GM23338 (cell line): ENCODE measurements at regions not wholly inside any gene's neighbourhood (a gene's known extent, or its start where the extent isn't known, plus 50 kb on each side); places are given as distances from the start of the nearest gene placed in this dataset.

Experiments used
- ATAC-seq: fragments of 200-7000 bp; cut with Tn5 transposase; 3 replicates; pipeline ENCODE4 v1.9.1; 2020
- DNase-seq: peaks from one replicate; pipeline ENCODE4 v3.0.0-alpha.2; 2015; ENCODE audit warnings: low spot score
- H2AFZ ChIP-seq: fragments of 200-600 bp; sonication (generic); 2 replicates; pipeline ENCODE4 v1.8.0; 2016; ENCODE audit warnings: antibody characterized with exemption, mild to moderate bottlenecking, moderate library complexity
- H3F3A ChIP-seq: fragments of 200-600 bp; sonication (generic); replicated peaks from 2 replicates; pipeline ENCODE4 v1.8.0; 2017; ENCODE audit warnings: antibody characterized with exemption, mixed run types, low read depth
- H3K27ac ChIP-seq: fragments of 200-600 bp; sonication (generic); 2 replicates; pipeline ENCODE4 v1.6.1; 2016; ENCODE audit warnings: low read depth
- H3K27me3 ChIP-seq: fragments of 200-600 bp; sonication (generic); 2 replicates; pipeline ENCODE4 v1.8.0; 2016; ENCODE audit warnings: mild to moderate bottlenecking, mixed run types, moderate library complexity; ENCODE audit not compliant: insufficient read depth
- H3K36me3 ChIP-seq: fragments of 200-600 bp; sonication (generic); 2 replicates; pipeline ENCODE4 v1.8.0; 2016; ENCODE audit warnings: mild to moderate bottlenecking; ENCODE audit not compliant: insufficient read depth
- H3K4me1 ChIP-seq: fragments of 200-600 bp; sonication (generic); 2 replicates; pipeline ENCODE4 v1.8.0; 2016; ENCODE audit warnings: mild to moderate bottlenecking, moderate library complexity; ENCODE audit not compliant: insufficient read depth
- H3K4me2 ChIP-seq: fragments of 200-600 bp; sonication (generic); 2 replicates; pipeline ENCODE4 v1.7.1; 2017; ENCODE audit warnings: mixed run types
- H3K4me3 ChIP-seq: fragments of 200-600 bp; sonication (generic); 2 replicates; pipeline ENCODE4 v1.6.1; 2016; ENCODE audit warnings: mixed run types
- H3K79me2 ChIP-seq: fragments of 200-600 bp; sonication (generic); replicated peaks from 2 replicates; pipeline ENCODE4 v1.8.0; 2017; ENCODE audit warnings: mild to moderate bottlenecking; ENCODE audit not compliant: insufficient read depth
- H3K9me2 ChIP-seq: fragments of 200-600 bp; sonication (generic); 2 replicates; pipeline ENCODE4 v1.8.0; 2017; ENCODE audit not compliant: insufficient read depth
- H4K20me1 ChIP-seq: fragments of 200-600 bp; sonication (generic); replicated peaks from 2 replicates; pipeline ENCODE4 v1.8.0; 2017; ENCODE audit warnings: mild to moderate bottlenecking; ENCODE audit not compliant: insufficient read depth
- H3K27ac Mint-ChIP-seq: 2 replicates; pipeline ENCODE4 v1.8.0; 2020; ENCODE audit warnings: inconsistent platforms, mild to moderate bottlenecking, moderate library complexity, mixed read lengths
- H3K27me3 Mint-ChIP-seq: 3 replicates; pipeline ENCODE4 v1.8.0; 2022; ENCODE audit warnings: low read depth, mild to moderate bottlenecking, moderate library complexity, mixed read lengths, inconsistent platforms; ENCODE audit not compliant: insufficient read depth, poor library complexity
- H3K36me3 Mint-ChIP-seq: 3 replicates; pipeline ENCODE4 v1.8.0; 2021; ENCODE audit warnings: low read depth, mild to moderate bottlenecking, inconsistent platforms, moderate library complexity, mixed read lengths
- H3K4me1 Mint-ChIP-seq: 3 replicates; pipeline ENCODE4 v1.8.0; 2020; ENCODE audit warnings: mild to moderate bottlenecking, inconsistent platforms, mixed read lengths
- H3K4me3 Mint-ChIP-seq: 3 replicates; pipeline ENCODE4 v1.8.0; 2021; ENCODE audit warnings: moderate library complexity, mild to moderate bottlenecking, inconsistent platforms, mixed read lengths
- H3K9me3 Mint-ChIP-seq: 3 replicates; pipeline ENCODE4 v1.8.0; 2020; ENCODE audit warnings: moderate library complexity, mild to moderate bottlenecking, inconsistent platforms, mixed read lengths
- CREB1 ChIP-seq: fragments of 250-450 bp; sonication (Bioruptor Pico); IDR thresholded peaks from 2 replicates; pipeline ENCODE4 v1.5.0; 2020; ENCODE audit warnings: low read depth, mild to moderate bottlenecking, moderate library complexity
- EZH2 ChIP-seq: fragments of 200-600 bp; sonication (generic); IDR thresholded peaks from one replicate; pipeline ENCODE4 v1.8.0; 2017; ENCODE audit warnings: antibody characterized with exemption, mild to moderate bottlenecking, low read depth; ENCODE audit not compliant: unreplicated experiment
- EZH2phosphoT487 ChIP-seq: fragments of 200-600 bp; sonication (generic); IDR thresholded peaks from one replicate; pipeline ENCODE4 v1.8.1; 2018; ENCODE audit warnings: antibody characterized with exemption; ENCODE audit not compliant: unreplicated experiment
- JUNB ChIP-seq: IDR thresholded peaks from one replicate; pipeline ENCODE4 v1.6.1; 2016; ENCODE audit warnings: antibody characterized with exemption; ENCODE audit not compliant: unreplicated experiment
- NANOG ChIP-seq: IDR thresholded peaks from 2 replicates; pipeline ENCODE4 v1.6.1; 2016; ENCODE audit warnings: antibody characterized with exemption, borderline replicate concordance
- POLR2AphosphoS5 ChIP-seq: IDR thresholded peaks from 2 replicates; pipeline ENCODE4 v1.6.1; 2016; ENCODE audit warnings: antibody characterized with exemption, low read depth
- STAT1 ChIP-seq: IDR thresholded peaks from one replicate; pipeline ENCODE4 v1.6.1; 2016; ENCODE audit warnings: antibody characterized with exemption; ENCODE audit not compliant: unreplicated experiment
- ZNF114 ChIP-seq: fragments of 250-450 bp; sonication (Bioruptor Pico); IDR thresholded peaks from 2 replicates; pipeline ENCODE4 v1.5.0; 2020; ENCODE audit warnings: mild to moderate bottlenecking, moderate library complexity
- ZNF331 ChIP-seq: fragments of 250-450 bp; sonication (Bioruptor Pico); IDR thresholded peaks from 2 replicates; pipeline ENCODE4 v1.5.0; 2020; ENCODE audit warnings: low read depth, mild to moderate bottlenecking, moderate library complexity
- TF ChIP-seq, protein P1 (sequence below): fragments of 250-450 bp; sonication (Bioruptor Pico); IDR thresholded peaks from 2 replicates; pipeline ENCODE4 v1.5.0; 2020; ENCODE audit warnings: mild to moderate bottlenecking, moderate library complexity
- TF ChIP-seq, protein P2 (sequence below), 2 experiments: fragments of 200-600 bp in 1 of 2; sonication (generic) in 1 of 2; conservative IDR thresholded peaks; 2 replicates each; pipeline versions ENCODE4 v1.5.1 to v1.6.1; 2016 to 2017; ENCODE audit warnings: antibody characterized with exemption in 2 of 2, low read depth in 2 of 2, mild to moderate bottlenecking in 2 of 2, moderate library complexity in 1 of 2
- TF ChIP-seq, protein P3 (sequence below): IDR thresholded peaks from 2 replicates; pipeline ENCODE4 v1.6.1; 2016; ENCODE audit warnings: antibody characterized with exemption
- TF ChIP-seq, protein P4 (sequence below): IDR thresholded peaks from one replicate; pipeline ENCODE4 v1.6.1; 2018; ENCODE audit warnings: antibody characterized with exemption; ENCODE audit not compliant: unreplicated experiment

DNA sequence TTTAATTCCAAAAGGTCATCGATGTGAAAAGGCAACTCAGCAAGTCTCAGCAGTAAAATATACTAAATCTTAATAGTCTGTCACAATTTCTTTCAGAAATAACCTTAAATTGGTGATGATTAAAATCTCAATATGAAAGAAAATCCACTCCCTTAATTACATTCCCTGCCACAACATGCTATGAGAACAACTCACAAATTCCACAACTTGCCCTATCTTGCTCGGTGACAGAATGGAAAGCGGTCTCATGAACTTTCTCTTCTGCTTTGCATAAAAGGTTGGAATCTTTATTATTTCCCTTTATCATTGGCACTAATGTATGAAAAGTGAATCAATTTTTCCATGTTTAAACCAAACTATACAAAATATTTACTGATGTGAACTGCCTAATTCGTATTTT, 380.8 kb downstream of the TMA16 start:
- no peaks in the 10 kb centered on the region for H4K20me1 ChIP-seq
- H3K36me3 ChIP-seq, result no peaks in the 10 kb centered on the region
- TF ChIP-seq, protein P1, sequence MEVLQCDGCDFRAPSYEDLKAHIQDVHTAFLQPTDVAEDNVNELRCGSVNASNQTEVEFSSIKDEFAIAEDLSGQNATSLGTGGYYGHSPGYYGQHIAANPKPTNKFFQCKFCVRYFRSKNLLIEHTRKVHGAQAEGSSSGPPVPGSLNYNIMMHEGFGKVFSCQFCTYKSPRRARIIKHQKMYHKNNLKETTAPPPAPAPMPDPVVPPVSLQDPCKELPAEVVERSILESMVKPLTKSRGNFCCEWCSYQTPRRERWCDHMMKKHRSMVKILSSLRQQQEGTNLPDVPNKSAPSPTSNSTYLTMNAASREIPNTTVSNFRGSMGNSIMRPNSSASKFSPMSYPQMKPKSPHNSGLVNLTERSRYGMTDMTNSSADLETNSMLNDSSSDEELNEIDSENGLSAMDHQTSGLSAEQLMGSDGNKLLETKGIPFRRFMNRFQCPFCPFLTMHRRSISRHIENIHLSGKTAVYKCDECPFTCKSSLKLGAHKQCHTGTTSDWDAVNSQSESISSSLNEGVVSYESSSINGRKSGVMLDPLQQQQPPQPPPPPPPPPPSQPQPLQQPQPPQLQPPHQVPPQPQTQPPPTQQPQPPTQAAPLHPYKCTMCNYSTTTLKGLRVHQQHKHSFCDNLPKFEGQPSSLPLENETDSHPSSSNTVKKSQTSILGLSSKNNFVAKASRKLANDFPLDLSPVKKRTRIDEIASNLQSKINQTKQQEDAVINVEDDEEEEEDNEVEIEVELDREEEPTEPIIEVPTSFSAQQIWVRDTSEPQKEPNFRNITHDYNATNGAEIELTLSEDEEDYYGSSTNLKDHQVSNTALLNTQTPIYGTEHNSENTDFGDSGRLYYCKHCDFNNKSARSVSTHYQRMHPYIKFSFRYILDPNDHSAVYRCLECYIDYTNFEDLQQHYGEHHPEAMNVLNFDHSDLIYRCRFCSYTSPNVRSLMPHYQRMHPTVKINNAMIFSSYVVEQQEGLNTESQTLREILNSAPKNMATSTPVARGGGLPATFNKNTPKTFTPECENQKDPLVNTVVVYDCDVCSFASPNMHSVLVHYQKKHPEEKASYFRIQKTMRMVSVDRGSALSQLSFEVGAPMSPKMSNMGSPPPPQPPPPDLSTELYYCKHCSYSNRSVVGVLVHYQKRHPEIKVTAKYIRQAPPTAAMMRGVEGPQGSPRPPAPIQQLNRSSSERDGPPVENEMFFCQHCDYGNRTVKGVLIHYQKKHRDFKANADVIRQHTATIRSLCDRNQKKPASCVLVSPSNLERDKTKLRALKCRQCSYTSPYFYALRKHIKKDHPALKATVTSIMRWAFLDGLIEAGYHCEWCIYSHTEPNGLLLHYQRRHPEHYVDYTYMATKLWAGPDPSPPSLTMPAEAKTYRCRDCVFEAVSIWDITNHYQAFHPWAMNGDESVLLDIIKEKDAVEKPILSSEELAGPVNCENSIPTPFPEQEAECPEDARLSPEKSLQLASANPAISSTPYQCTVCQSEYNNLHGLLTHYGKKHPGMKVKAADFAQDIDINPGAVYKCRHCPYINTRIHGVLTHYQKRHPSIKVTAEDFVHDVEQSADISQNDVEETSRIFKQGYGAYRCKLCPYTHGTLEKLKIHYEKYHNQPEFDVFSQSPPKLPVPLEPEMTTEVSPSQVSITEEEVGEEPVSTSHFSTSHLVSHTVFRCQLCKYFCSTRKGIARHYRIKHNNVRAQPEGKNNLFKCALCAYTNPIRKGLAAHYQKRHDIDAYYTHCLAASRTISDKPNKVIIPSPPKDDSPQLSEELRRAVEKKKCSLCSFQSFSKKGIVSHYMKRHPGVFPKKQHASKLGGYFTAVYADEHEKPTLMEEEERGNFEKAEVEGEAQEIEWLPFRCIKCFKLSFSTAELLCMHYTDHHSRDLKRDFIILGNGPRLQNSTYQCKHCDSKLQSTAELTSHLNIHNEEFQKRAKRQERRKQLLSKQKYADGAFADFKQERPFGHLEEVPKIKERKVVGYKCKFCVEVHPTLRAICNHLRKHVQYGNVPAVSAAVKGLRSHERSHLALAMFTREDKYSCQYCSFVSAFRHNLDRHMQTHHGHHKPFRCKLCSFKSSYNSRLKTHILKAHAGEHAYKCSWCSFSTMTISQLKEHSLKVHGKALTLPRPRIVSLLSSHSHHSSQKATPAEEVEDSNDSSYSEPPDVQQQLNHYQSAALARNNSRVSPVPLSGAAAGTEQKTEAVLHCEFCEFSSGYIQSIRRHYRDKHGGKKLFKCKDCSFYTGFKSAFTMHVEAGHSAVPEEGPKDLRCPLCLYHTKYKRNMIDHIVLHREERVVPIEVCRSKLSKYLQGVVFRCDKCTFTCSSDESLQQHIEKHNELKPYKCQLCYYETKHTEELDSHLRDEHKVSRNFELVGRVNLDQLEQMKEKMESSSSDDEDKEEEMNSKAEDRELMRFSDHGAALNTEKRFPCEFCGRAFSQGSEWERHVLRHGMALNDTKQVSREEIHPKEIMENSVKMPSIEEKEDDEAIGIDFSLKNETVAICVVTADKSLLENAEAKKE (CRISPR knock-in tag), result no peak
- TF ChIP-seq POLR2AphosphoS5, result no peak
- no peak for TF ChIP-seq STAT1
- TF ChIP-seq CREB1, result no peak
- TF ChIP-seq, protein P2, sequence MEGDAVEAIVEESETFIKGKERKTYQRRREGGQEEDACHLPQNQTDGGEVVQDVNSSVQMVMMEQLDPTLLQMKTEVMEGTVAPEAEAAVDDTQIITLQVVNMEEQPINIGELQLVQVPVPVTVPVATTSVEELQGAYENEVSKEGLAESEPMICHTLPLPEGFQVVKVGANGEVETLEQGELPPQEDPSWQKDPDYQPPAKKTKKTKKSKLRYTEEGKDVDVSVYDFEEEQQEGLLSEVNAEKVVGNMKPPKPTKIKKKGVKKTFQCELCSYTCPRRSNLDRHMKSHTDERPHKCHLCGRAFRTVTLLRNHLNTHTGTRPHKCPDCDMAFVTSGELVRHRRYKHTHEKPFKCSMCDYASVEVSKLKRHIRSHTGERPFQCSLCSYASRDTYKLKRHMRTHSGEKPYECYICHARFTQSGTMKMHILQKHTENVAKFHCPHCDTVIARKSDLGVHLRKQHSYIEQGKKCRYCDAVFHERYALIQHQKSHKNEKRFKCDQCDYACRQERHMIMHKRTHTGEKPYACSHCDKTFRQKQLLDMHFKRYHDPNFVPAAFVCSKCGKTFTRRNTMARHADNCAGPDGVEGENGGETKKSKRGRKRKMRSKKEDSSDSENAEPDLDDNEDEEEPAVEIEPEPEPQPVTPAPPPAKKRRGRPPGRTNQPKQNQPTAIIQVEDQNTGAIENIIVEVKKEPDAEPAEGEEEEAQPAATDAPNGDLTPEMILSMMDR (conservative IDR thresholded peaks at IDR 0.05; ENCODE audit: low read depth in 2 of 2), result no peak
- TF ChIP-seq EZH2phosphoT487, result no peak
- no peak for TF ChIP-seq EZH2
- no peak for TF ChIP-seq ZNF114 (CRISPR knock-in tag)
- TF ChIP-seq, protein P3, sequence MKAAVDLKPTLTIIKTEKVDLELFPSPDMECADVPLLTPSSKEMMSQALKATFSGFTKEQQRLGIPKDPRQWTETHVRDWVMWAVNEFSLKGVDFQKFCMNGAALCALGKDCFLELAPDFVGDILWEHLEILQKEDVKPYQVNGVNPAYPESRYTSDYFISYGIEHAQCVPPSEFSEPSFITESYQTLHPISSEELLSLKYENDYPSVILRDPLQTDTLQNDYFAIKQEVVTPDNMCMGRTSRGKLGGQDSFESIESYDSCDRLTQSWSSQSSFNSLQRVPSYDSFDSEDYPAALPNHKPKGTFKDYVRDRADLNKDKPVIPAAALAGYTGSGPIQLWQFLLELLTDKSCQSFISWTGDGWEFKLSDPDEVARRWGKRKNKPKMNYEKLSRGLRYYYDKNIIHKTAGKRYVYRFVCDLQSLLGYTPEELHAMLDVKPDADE, result no peak
- TF ChIP-seq NANOG, result no peak
- TF ChIP-seq, protein P4, sequence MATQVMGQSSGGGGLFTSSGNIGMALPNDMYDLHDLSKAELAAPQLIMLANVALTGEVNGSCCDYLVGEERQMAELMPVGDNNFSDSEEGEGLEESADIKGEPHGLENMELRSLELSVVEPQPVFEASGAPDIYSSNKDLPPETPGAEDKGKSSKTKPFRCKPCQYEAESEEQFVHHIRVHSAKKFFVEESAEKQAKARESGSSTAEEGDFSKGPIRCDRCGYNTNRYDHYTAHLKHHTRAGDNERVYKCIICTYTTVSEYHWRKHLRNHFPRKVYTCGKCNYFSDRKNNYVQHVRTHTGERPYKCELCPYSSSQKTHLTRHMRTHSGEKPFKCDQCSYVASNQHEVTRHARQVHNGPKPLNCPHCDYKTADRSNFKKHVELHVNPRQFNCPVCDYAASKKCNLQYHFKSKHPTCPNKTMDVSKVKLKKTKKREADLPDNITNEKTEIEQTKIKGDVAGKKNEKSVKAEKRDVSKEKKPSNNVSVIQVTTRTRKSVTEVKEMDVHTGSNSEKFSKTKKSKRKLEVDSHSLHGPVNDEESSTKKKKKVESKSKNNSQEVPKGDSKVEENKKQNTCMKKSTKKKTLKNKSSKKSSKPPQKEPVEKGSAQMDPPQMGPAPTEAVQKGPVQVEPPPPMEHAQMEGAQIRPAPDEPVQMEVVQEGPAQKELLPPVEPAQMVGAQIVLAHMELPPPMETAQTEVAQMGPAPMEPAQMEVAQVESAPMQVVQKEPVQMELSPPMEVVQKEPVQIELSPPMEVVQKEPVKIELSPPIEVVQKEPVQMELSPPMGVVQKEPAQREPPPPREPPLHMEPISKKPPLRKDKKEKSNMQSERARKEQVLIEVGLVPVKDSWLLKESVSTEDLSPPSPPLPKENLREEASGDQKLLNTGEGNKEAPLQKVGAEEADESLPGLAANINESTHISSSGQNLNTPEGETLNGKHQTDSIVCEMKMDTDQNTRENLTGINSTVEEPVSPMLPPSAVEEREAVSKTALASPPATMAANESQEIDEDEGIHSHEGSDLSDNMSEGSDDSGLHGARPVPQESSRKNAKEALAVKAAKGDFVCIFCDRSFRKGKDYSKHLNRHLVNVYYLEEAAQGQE, result no peak
- TF ChIP-seq ZNF331 (CRISPR knock-in tag), result no peak
- no peak for TF ChIP-seq JUNB
- no peak overlapping the region for H3K4me2 ChIP-seq
- Mint-ChIP-seq H3K27me3 (peaks cover 1% of the 10 kb centered on the region), H3K4me3 (no peak overlapping the region), H3K4me1 (no peaks in the 10 kb centered on the region), H3K9me3 (no peaks in the 10 kb centered on the region), H3K36me3 (no peaks in the 10 kb centered on the region), H3K27ac (no peak overlapping the region)
- no peak overlapping the region for H3K27ac ChIP-seq
- no peak overlapping the region for H2AFZ ChIP-seq
- no peaks in the 10 kb centered on the region for H3F3A ChIP-seq
- H3K9me2 ChIP-seq, result no peaks in the 10 kb centered on the region
- H3K4me1 ChIP-seq, result no peaks in the 10 kb centered on the region
- no peak for ATAC-seq
- no peak for DNase-seq
- H3K4me3 ChIP-seq, result no peak overlapping the region
- H3K79me2 ChIP-seq, result no peaks in the 10 kb centered on the region
- no peaks in the 10 kb centered on the region for H3K27me3 ChIP-seq
